NCI-H446 (cell line): ENCODE measurements at regions not wholly inside any gene's neighbourhood (a gene's known extent, or its start where the extent isn't known, plus 50 kb on each side); places are given as distances from the start of the nearest gene placed in this dataset.

Source experiments
- DNase-seq, 2 experiments: peaks; one replicate each; lab custom pipeline; 2025; lab: John Stamatoyannopoulos, UW

DNA sequence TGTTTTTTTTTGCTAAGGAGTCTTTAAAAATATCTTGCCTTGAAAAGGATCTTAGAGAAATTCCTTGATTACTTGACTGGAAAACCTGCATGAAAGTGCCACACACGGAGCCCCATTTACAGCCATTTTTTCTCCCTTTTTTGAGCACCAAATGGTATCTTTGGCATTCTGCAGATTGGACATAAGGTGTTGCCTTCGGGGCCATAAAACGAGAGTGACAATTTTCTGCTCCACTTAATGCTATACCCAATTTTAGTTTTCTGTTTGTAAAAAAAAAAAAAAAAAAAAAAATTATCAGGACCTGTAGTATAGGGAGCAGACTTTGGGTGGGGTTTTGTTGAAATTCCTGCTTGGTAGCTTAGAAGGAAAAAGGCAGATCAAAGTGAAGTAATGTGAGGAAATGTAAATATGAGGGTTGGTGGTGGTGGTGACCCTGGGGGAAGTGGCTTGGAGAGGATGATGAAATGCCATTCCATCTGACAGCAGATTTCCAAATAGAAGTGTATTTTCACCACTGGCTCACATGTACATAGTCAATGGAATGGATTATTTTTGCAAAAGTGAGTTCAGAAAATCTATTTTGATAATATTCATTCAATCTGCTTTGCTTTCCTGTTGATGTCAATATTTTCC lies 212.1 kb upstream of the SOX4 start:
- DNase-seq, result no peak

DNA sequence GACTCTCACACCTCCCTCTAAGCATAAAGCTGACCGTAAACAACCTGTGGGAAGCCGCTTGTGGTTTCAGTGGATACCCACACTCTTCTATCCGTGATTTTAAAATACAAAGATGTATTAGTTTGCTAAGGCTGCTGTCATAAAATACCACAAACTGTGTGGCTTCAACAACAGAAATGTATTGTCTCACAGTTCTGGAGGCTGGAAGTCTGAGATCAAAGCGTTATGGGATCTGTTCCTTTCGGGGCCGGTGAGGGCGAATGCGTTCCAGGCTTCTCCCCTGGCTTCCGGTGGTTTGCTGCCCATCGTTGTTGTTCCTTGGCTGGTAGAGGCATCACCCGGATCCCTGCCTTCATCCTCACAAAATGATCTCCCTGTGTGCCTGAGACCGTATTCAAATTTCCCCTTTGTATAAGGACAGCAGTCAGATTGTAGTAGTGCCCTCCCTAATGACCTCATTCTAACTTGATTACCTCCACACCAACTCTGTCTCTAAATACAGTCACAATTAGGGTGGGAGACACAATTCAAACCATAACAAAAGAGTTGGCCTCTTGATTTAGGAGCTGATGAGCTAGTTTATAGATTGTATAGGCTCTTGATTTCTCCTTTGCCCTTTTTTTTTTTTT lies 210.6 kb upstream of the SOX4 start:
- DNase-seq, result no peak

DNA sequence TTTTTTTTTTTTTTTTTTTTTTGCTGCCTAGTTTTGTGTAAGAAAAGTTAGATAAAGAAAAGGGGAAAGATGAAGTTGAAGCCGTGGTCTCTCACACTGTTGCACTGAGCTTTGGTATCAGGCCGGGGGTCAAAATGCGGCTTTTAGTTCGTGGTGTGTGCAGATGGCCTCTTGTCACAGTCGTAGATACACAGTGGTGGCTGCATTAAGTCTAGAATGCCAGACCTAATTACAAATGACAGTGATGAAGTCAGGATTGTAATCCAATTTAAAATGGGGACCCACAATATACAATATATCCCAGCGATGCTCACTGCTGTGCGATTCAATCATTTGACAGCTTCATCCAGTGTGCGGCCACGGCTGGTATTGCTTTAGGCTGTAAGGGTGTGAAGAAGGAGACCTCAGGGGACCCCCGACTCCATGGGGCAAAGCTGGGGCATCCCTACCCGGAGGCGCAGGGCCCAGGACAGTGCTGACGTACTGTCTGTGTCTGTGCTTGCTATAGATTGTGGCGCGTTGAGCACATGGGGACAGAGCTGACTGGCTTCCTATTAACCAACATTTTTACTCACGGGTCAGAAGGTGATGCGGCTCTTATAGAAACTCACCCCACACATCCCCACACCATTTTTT lies 210.0 kb upstream of the SOX4 start:
- DNase-seq, result no peak

DNA sequence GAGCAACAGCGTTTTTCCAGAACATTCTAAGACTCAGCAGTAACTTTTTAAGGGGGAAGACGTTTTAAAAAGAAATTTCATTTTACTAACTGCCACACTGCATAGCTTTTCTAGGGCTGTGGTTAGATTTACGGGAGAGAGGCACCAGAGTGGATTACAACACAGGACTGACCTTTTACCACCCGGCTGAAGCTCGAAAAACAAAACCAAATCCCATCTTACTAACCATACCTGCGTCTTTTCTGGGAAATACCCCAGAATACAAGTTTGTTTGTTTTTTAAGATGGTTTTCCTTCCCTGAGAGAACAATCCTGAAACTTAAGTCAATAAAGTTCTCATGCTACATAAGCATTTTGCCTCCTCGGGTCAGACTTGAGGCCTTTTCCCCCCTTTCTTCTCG lies 209.3 kb upstream of the SOX4 start:
- DNase-seq, result no peak

DNA sequence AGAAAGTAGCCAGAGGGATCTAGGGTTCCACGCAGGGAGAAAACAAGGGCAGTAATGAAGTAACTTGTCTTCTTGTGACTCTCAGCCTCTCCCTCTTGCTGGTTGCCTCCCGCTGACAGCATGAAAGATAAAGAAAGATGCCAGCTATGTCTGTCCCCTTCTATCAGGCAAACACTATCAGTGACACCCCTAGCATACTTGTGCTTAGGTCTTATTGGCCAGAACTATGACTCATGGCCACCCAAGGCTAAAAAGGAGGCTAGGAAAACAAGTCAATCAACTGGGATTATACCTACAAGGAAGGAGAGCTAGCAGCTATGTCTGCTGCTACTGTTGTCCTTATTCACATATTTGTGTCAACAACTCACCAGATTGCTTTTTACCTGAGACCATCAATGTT lies 206.8 kb upstream of the SOX4 start:
- DNase-seq, result no peak

DNA sequence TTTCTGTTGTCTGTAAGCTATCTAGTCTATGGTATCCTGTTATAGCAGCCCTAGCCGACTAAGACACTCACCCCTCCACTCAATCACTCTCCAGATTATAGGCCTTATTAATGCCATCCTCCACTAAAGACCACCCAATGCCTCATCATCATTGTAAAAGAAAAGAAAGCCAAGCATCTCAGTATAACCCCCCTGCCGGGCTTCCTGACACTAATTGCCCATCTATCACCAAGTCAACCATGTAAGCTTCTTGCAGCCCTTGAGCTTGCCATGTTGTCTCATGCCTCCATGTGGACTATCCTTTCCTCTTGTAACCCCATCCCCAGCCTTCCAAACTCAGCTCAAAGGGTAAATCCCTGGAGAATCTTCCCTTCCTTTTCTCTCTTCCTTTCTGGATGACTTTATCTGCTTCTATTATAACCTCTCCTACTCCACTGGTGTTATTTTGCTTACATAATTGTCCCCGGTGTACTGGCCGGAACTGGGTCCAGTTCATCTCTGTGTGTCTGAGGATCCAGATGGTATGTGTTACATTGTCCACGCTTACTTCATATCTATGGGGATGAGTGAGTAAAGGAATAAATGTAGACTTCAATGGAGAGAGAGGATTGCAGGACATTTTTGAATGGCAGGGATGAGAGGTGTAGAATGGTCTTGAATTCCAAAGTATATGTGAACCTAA lies 202.9 kb upstream of the SOX4 start:
- DNase-seq, result no peak

- DNase-seq, result no peak
Measured at GRCh38 chr6:21392177-21392576, 201.4 kb upstream of the SOX4 start.

DNA sequence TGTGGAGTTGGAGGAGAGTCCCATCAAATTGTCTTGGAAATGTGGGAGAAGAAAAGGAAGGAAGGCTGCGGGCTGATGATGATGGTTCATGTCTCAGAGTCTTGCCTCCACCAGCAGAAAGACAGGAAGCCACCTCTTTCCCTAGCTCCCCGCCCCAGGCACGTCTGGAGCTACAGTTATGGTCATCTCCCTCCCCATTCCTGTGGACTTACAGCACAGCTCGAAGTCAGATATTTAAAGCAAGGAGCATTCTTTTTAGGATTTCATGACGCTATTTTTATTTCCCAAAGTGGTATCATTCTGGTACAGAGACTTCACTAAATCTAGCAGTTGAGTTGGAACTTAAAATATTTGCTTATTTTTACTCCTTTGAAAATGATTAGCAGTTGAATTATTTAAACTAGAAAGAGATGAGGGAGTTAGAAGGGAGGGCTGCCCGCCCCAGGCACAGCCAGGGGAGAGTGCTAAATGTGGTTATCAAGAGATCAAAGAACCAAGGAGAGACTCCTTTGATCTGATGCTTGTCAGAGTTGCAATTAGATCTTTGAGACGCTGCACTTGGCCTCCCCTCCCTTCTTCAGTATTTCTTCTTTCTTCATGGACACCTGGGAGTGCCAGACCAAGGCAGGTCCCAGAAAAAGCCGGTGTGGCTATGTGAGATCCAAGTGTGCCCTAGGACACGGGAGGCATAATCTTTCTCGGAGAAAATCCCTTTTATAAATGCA lies 199.9 kb upstream of the SOX4 start:
- no peak for DNase-seq

GRCh38 chr6:21395121-21395520 lies 198.4 kb upstream of the SOX4 start:
- DNase-seq, result no peak

DNA sequence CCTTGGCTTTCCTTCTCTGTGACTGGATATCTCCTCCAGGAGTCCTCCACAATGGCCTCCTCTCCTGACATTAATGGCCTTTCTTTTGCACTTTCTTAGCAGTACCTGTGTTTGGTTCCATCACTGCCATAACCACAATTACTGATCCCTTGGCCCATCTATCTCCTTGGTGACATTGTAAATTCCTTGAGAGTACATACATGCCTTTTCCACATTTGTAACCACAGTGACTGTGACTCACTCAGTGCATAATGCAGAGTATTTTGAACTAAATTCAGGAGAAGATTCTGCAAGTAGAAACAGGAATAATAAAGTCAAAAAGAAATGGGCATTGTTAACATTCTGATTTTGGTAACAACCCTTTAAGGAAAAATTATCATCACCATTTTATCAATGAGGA lies 197.2 kb upstream of the SOX4 start:
- DNase-seq, result no peak

DNA sequence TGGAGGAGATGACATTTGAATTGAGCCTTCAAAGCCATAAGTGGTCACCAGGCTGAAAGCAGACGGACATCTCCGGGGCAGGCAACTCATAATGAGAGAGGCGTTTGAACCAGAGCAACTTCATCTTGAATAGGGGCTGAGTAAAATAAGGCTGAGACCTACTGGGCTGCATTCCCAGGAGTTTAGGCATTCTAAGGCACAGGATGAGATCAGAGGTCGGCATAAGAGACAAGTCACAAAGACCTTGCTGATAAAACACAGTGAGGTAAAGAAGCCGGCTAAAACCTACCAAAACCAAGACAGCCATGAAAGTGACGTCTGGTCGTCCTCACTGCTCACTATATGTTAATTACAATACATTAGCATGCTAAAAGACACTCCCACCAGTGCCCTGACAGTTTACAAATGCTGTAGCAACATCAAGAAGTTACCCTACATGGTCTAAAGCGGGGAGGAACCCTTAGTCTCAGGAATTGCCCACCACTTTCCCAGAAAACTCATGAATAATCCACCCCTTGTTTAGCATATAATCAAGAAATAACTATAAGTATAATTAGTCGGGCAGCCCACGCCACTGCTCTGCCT lies 194.7 kb upstream of the SOX4 start:
- no peak for DNase-seq

- no peak for DNase-seq
Measured at GRCh38 chr6:21402368-21402767, 191.2 kb upstream of the SOX4 start.

DNA sequence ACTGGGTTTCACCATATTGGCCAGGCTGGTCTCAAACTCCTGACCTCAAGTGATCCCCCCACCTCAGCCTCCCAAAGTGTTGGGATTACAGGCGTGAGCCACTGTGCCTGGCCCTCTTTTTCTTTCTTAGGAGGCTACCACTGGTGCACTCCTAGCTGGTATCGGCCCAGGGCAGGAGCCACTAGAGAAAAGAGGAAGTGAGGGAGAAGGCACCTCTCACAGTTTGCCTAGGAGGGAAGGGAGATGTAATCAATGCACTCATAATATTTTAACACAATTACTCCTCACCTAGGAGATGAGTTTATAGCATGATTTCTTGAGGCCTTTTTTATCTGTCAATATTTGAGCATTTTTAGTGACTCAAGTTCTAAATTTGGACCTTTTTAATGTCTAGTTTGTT lies 189.0 kb upstream of the SOX4 start:
- no peak for DNase-seq

GRCh38 chr6:21406316-21406715 lies 187.2 kb upstream of the SOX4 start:
- DNase-seq, result no peak

- no peak for DNase-seq
Measured at GRCh38 chr6:21409231-21409630, 184.3 kb upstream of the SOX4 start.

DNA sequence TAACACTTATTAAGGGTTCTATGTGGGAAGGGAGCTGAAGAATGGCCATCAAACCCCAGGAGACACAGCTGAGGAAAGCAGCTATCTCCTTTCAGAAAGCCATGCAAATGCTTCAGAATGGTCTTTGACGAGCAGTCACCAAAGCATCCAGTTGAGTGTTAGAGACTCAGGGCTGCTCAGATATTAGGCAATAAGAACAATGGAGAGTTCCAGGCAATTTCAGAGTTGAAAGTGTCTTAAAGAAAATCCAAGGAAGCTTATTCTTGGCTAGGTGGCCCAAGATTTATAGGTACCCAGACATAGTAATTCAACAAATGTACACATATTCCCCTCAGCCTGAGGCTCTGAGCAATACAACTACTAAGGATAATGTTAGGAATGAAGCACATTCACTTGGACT lies 180.1 kb upstream of the SOX4 start:
- DNase-seq, result no peak

- no peak for DNase-seq
Measured at GRCh38 chr6:21414065-21414464, 179.5 kb upstream of the SOX4 start.

GRCh38 chr6:21420146-21420878 lies 173.2 kb upstream of the SOX4 start:
- DNase-seq, result no peak

DNA sequence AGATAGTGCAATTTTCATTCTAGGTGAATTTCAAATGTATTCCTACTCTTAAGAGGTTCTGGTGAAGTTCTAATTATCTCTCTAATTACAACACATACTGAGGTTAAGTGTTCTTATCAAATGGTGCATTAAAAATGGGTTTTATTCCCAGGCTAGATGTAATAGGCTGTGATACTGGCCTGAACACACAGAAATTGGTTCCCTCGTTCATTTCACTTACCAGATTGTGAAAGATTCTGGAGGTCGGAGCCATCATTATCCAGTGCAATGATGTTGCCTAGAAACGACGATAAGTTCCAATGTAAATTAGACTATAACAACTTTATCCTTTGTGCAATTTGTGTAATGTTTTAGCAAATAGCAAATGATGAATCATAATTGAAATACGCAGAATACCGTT lies 172.6 kb upstream of the SOX4 start:
- no peak for DNase-seq

DNA sequence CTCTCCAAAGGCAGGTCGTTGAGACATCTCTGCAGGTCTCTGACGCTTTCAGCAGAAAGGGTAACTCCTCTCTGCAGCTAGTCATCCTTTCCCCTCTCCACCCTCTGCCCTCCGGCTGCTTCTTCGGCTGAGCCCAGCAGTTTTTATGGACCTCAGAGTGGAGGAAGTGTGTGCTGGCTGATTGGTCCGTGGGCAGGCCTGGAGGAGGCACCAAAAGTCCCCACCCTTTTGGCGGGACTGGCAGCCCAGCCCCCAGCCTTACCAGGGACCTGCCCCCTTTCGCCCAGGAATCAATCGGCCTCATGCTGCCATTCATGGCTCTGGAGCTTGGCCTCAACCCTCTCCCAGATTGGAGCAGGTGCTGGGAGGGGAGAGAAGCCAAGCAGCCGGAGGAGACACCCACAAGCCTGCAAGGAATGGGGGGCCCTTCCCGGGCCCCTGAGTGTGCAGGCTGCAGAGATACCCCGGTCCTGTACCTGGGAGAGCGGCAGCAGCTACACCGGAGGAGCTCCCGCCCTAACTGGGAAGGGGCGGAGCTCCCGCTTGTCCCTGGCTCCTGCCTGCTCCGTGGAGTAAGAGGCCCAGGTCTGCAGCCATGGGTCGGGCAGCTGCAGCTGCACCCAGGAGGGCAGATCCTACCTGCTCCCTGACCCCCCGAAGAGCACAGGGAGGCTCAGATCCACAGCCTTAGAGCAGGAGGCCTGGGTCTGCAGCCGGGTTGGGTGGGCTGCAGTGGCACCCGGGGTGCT lies 170.3 kb upstream of the SOX4 start:
- no peak for DNase-seq
